WTC11 (cell line): ENCODE measurements at regions not wholly inside any gene's neighbourhood (a gene's known extent, or its start where the extent isn't known, plus 50 kb on each side); places are given as distances from the start of the nearest gene placed in this dataset.

ENCODE experiments used
- CREB1 ChIP-seq: sonication (generic); formaldehyde crosslinking; IDR thresholded peaks from 2 replicates; pipeline ENCODE4 v1.8.0; 2023; ENCODE audit warnings: mild to moderate bottlenecking, missing genetic modification reagents
- E2F1 ChIP-seq: sonication (generic); formaldehyde crosslinking; IDR thresholded peaks from 2 replicates; pipeline ENCODE4 v1.8.0; 2022; ENCODE audit warnings: mild to moderate bottlenecking, missing genetic modification reagents
- FOXK1 ChIP-seq: sonication (generic); formaldehyde crosslinking; IDR thresholded peaks from 2 replicates; pipeline ENCODE4 v1.8.0; 2022; ENCODE audit warnings: mild to moderate bottlenecking, moderate library complexity, missing genetic modification reagents
- NR2C2 ChIP-seq: sonication (generic); formaldehyde crosslinking; IDR thresholded peaks from 2 replicates; pipeline ENCODE4 v1.8.0; 2022; ENCODE audit warnings: mild to moderate bottlenecking, missing genetic modification reagents
- ZNF232 ChIP-seq: sonication (generic); formaldehyde crosslinking; IDR thresholded peaks from 2 replicates; pipeline ENCODE4 v1.8.0; 2022; ENCODE audit warnings: mild to moderate bottlenecking, missing genetic modification reagents
- TF ChIP-seq, protein P1 (sequence below): fragments of 200-600 bp; IDR thresholded peaks from 2 replicates; pipeline ENCODE4 v1.8.0; 2022; ENCODE audit warnings: antibody characterized with exemption
- TF ChIP-seq, protein P2 (sequence below): sonication (generic); formaldehyde crosslinking; IDR thresholded peaks from 2 replicates; pipeline ENCODE4 v1.8.1; 2022; ENCODE audit warnings: low read depth, missing genetic modification reagents, borderline replicate concordance
- TF ChIP-seq, protein P3 (sequence below): sonication (generic); formaldehyde crosslinking; IDR thresholded peaks from 2 replicates; pipeline ENCODE4 v1.8.0; 2023; ENCODE audit warnings: missing genetic modification reagents

- TF ChIP-seq FOXK1 (CRISPR knock-in tag) (no peak), CREB1 (no peak), NR2C2 (CRISPR knock-in tag) (no peak), E2F1 (CRISPR knock-in tag) (no peak), ZNF232 (CRISPR knock-in tag) (no peak)
- TF ChIP-seq, protein P1, sequence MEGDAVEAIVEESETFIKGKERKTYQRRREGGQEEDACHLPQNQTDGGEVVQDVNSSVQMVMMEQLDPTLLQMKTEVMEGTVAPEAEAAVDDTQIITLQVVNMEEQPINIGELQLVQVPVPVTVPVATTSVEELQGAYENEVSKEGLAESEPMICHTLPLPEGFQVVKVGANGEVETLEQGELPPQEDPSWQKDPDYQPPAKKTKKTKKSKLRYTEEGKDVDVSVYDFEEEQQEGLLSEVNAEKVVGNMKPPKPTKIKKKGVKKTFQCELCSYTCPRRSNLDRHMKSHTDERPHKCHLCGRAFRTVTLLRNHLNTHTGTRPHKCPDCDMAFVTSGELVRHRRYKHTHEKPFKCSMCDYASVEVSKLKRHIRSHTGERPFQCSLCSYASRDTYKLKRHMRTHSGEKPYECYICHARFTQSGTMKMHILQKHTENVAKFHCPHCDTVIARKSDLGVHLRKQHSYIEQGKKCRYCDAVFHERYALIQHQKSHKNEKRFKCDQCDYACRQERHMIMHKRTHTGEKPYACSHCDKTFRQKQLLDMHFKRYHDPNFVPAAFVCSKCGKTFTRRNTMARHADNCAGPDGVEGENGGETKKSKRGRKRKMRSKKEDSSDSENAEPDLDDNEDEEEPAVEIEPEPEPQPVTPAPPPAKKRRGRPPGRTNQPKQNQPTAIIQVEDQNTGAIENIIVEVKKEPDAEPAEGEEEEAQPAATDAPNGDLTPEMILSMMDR, result no peak
- TF ChIP-seq, protein P2, sequence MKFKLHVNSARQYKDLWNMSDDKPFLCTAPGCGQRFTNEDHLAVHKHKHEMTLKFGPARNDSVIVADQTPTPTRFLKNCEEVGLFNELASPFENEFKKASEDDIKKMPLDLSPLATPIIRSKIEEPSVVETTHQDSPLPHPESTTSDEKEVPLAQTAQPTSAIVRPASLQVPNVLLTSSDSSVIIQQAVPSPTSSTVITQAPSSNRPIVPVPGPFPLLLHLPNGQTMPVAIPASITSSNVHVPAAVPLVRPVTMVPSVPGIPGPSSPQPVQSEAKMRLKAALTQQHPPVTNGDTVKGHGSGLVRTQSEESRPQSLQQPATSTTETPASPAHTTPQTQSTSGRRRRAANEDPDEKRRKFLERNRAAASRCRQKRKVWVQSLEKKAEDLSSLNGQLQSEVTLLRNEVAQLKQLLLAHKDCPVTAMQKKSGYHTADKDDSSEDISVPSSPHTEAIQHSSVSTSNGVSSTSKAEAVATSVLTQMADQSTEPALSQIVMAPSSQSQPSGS (CRISPR knock-in tag), result no peak
- TF ChIP-seq, protein P3, sequence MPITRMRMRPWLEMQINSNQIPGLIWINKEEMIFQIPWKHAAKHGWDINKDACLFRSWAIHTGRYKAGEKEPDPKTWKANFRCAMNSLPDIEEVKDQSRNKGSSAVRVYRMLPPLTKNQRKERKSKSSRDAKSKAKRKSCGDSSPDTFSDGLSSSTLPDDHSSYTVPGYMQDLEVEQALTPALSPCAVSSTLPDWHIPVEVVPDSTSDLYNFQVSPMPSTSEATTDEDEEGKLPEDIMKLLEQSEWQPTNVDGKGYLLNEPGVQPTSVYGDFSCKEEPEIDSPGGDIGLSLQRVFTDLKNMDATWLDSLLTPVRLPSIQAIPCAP (CRISPR knock-in tag), result no peak
These were observed 146.7 kb upstream of the SPACA7 start for GRCh38 chr13:112229445-112229844.
